ENCODE measurements at regions not wholly inside any gene's neighbourhood (a gene's known extent, or its start where the extent isn't known, plus 50 kb on each side); places are given as distances from the start of the nearest gene placed in this dataset.
"Not testable (repeated sequence)": the region's sequence is repeated elsewhere in the genome, so short reads cannot be mapped to it uniquely, and the experiment has no call there.

DNA sequence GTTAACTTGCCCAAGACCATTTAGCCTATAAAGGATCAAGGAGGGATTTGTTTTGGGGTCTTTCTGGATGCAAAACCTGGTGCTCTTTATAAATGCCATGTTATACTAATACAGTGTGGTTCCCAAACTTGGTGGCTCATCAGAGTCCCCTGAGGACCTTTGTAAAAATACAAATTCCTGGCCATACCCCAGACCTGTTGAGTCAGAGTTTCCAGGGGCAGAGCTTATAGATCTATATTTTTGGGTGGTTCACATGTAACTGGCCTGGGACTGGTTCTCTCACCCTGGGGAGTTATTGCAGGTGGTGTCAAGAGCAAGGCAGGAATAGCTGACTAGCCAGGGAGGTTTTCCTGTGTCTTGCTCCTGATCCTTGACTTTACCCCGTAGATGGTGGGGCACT lies 136.9 kb upstream of the HNRNPU start:
- Histone ChIP-seq H3K9me3 (no peaks in the 10 kb centered on the region), H3K4me1 (no peaks in the 10 kb centered on the region), H3K27me3 (no peaks in the 10 kb centered on the region), H3K4me3 (no peak overlapping the region), H3K27ac (no peak overlapping the region), H3K36me3 (no peaks in the 10 kb centered on the region)
- no peak for TF ChIP-seq EP300 (IDR thresholded peaks at IDR 0.05)
- no peak for TF ChIP-seq POLR2A (IDR thresholded peaks at IDR 0.05)
- no peak for TF ChIP-seq POLR2AphosphoS5 (IDR thresholded peaks at IDR 0.05)
- TF ChIP-seq, protein P1, sequence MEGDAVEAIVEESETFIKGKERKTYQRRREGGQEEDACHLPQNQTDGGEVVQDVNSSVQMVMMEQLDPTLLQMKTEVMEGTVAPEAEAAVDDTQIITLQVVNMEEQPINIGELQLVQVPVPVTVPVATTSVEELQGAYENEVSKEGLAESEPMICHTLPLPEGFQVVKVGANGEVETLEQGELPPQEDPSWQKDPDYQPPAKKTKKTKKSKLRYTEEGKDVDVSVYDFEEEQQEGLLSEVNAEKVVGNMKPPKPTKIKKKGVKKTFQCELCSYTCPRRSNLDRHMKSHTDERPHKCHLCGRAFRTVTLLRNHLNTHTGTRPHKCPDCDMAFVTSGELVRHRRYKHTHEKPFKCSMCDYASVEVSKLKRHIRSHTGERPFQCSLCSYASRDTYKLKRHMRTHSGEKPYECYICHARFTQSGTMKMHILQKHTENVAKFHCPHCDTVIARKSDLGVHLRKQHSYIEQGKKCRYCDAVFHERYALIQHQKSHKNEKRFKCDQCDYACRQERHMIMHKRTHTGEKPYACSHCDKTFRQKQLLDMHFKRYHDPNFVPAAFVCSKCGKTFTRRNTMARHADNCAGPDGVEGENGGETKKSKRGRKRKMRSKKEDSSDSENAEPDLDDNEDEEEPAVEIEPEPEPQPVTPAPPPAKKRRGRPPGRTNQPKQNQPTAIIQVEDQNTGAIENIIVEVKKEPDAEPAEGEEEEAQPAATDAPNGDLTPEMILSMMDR (IDR thresholded peaks at IDR 0.05) = no peak
- WGBS, 5 donors = 82 to 96% (median 84%) methylated on average over 1 of the region's 1 CpG
- DNase-seq = no peak
- intact Hi-C loops (cut with DNase I; ENCODE audit: low total_unique reads) = no loop called here

DNA sequence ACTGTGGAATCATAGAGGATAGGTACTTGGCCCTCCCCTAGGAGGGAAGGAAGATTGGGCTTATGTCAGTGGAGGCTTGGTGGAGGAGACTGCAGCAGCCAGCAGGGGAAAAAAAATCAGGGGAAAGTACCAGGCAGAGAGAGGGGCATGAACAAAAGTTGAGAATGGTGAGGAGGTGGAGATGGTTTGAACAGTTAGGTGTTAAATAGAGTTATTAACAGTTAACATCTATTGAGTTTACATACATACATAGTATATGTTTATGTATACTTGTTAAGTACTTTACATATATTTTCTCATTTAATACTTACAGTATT lies 136.5 kb upstream of the HNRNPU start:
- intact Hi-C loops (cut with DNase I; ENCODE audit: low total_unique reads) = no loop called here
- Histone ChIP-seq H3K9me3 (no peaks in the 10 kb centered on the region), H3K4me1 (no peaks in the 10 kb centered on the region), H3K4me3 (no peak overlapping the region), H3K27me3 (no peaks in the 10 kb centered on the region), H3K36me3 (no peaks in the 10 kb centered on the region), H3K27ac (no peak overlapping the region)
- TF ChIP-seq EP300 (IDR thresholded peaks at IDR 0.05) (no peak), POLR2AphosphoS5 (IDR thresholded peaks at IDR 0.05) (no peak), POLR2A (IDR thresholded peaks at IDR 0.05) (no peak)
- TF ChIP-seq, protein P1 (IDR thresholded peaks at IDR 0.05) = no peak
- DNase-seq = no peak

DNA sequence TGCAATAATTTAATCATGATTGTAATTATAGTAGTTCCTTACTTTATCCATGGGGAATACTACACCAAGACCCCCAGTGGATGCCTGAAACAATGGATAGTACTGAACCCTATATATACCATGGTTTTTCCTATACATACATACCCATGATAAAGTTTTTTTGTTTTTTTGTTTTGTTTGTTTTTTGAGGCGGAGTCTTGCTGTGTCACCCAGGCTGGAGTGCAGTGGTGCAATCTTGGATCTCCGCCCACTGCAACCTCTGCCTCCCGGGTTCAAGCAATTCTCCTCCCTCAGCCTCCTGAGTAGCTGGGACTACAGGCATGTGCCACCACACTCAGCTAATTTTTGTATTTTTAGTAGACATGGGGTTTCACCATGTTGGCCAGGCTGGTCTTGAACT lies 135.3 kb upstream of the HNRNPU start:
- intact Hi-C loops (cut with DNase I; ENCODE audit: low total_unique reads); H3K4me3 ChIP-seq; H3K27me3 ChIP-seq; H3K36me3 ChIP-seq; H3K9me3 ChIP-seq; H3K4me1 ChIP-seq; DNase-seq; H3K27ac ChIP-seq: not testable (repeated sequence)
- 93 to 98% (median 96%) methylated on average over 3 of the region's 3 CpGs for WGBS, 5 donors

DNA sequence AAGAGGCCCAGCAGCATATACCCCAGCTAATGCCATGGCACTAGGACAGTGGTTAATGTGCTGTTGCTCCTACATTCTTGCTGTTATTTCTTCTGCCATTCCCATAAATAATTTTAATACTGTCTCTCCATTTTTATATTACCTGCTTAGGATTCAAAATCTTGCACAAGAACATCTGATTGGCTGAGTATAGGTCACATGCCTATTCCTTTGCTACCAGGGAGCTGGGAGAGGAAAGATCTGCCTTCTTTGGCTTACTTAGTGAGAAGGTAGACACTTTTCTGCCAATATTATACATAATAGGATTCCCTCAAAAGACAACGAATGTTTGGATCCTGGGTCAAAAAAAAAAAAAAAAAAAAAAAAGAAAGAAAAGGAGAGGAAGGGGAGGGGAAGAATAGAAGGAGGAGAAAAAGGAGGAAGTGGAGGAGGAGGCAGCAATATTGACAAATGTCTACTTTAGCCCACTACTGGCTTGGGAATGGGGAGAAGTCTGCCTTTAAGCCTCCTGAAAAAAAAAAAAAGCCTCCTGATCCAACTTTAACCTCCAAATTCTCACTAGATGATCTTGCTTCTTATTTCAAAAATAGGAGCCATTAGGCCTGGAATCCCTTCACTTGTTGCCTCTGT lies 134.5 kb upstream of the HNRNPU start:
- intact Hi-C loops (cut with DNase I; ENCODE audit: low total_unique reads) = no loop called here
- H3K27ac ChIP-seq = no peak overlapping the region
- no peaks in the 10 kb centered on the region for H3K27me3 ChIP-seq
- DNase-seq = no peak
- H3K4me3 ChIP-seq = no peak overlapping the region
- H3K36me3 ChIP-seq = no peaks in the 10 kb centered on the region
- no peaks in the 10 kb centered on the region for H3K9me3 ChIP-seq
- 84 to 97% (median 93%) methylated on average over 1 of the region's 1 CpG for WGBS, 5 donors
- no peaks in the 10 kb centered on the region for H3K4me1 ChIP-seq
- TF ChIP-seq POLR2A (IDR thresholded peaks at IDR 0.05) (no peak), EP300 (IDR thresholded peaks at IDR 0.05) (no peak), POLR2AphosphoS5 (IDR thresholded peaks at IDR 0.05) (no peak)
- TF ChIP-seq, protein P1 (IDR thresholded peaks at IDR 0.05) = no peak

DNA sequence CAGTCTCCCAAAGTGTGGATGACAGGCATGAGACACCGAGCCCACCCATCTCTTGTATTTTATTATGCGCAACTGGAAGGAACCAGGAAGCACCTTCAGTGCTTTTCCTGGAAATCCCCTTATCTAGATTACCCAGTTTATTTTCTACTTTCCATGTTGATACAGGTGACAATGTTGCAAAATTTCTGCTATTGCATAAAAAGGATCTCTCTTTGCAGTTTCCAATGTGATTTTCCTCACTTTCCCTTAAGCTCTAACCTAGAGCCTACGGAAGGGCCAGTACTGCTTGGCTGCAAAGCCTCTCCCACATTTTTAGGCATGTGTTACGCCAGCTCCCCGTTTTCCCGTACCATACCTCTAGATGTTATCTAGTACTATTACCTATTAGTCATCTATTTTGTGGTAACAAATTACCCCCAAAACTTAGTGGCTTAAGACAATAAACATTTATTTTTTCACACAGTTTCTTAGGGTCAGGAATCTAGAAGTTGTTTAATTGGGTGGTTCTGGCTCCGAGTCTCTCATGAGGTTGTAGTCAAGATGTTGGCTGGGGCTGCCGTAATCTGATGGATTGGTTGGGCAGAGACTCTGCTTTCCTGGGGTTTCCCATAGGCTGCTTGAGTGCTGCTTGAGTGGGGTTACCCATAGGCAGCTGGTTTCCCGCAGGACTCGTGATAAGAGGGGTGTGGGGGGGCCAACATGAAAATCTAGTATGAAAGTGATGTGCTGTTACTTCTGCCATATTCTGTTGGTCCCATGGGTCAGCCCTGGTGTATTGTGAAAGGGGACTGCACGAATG lies 131.5 kb upstream of the HNRNPU start:
- intact Hi-C loops (cut with DNase I; ENCODE audit: low total_unique reads) = no loop called here
- no peak overlapping the region for H3K27ac ChIP-seq
- H3K27me3 ChIP-seq = no peaks in the 10 kb centered on the region
- DNase-seq = no peak
- TF ChIP-seq EP300 (IDR thresholded peaks at IDR 0.05) = no peak
- no peak for TF ChIP-seq POLR2A (IDR thresholded peaks at IDR 0.05)
- TF ChIP-seq, protein P1 (IDR thresholded peaks at IDR 0.05) = no peak
- no peak for TF ChIP-seq POLR2AphosphoS5 (IDR thresholded peaks at IDR 0.05)
- no peaks in the 10 kb centered on the region for H3K36me3 ChIP-seq
- no peaks in the 10 kb centered on the region for H3K9me3 ChIP-seq
- WGBS, 5 donors = 93 to 96% (median 95%) methylated on average over 11 of the region's 11 CpGs
- no peaks in the 10 kb centered on the region for H3K4me1 ChIP-seq
- H3K4me3 ChIP-seq = no peak overlapping the region

Measured in stomach (tissue), 8 donors.